IMR-90 (cell line): ENCODE measurements at regions not wholly inside any gene's neighbourhood (a gene's known extent, or its start where the extent isn't known, plus 50 kb on each side); places are given as distances from the start of the nearest gene placed in this dataset.

ENCODE experiments used
- ATAC-seq: fragments of 200-7000 bp; cut with Tn5 transposase; 2 replicates; pipeline ENCODE4 v1.9.1; 2020; ENCODE audit warnings: low read depth, mild to moderate bottlenecking, moderate library complexity
- BruUV-seq: library from RNA; stranded (reverse); fragments of 400-500 nt; replicated peaks from 2 replicates; lab custom pipeline; 2021; lab: Mats Ljungman, UMichigan
- CTCF ChIA-PET: fragments of 300-600 bp; formaldehyde crosslinking; extraction: SDS; loops from one replicate; lab custom pipeline; 2021; ENCODE audit warnings: antibody characterized with exemption; lab: Yijun Ruan, JAX
- POLR2A ChIA-PET: fragments of 300-600 bp; sonication (Branson Sonifier 250); formaldehyde crosslinking; loops from one replicate; lab custom pipeline; 2022; ENCODE audit warnings: antibody characterized with exemption; ENCODE audit not compliant: unreplicated experiment; lab: Charles Lee
- DNase-seq: peaks from one replicate; pipeline ENCODE4 v3.0.0; 2013
- H2AFZ ChIP-seq: replicated peaks from 2 replicates; pipeline ENCODE3; 2013; ENCODE audit warnings: low read length, mild to moderate bottlenecking; ENCODE audit not compliant: poor library complexity
- H2AK5ac ChIP-seq: 2 replicates; pipeline ENCODE4 v1.6.1; 2013; ENCODE audit warnings: low read depth, low read length, inconsistent platforms
- H2AK9ac ChIP-seq: replicated peaks from 2 replicates; pipeline ENCODE3; 2013; ENCODE audit warnings: mild to moderate bottlenecking, low read depth, low read length, moderate library complexity; ENCODE audit not compliant: poor library complexity
- H2BK120ac ChIP-seq: 2 replicates; pipeline ENCODE4 v1.6.1; 2013; ENCODE audit warnings: low read depth, low read length, inconsistent platforms
- H2BK15ac ChIP-seq: 3 replicates; pipeline ENCODE4 v1.6.1; 2013; ENCODE audit warnings: low read depth, low read length, inconsistent platforms
- H2BK20ac ChIP-seq: 2 replicates; pipeline ENCODE4 v1.6.1; 2013; ENCODE audit warnings: low read depth, mild to moderate bottlenecking, inconsistent platforms, low read length, moderate library complexity
- H2BK5ac ChIP-seq: 2 replicates; pipeline ENCODE4 v1.6.1; 2013; ENCODE audit warnings: mild to moderate bottlenecking, low read depth, low read length, inconsistent platforms; ENCODE audit not compliant: poor library complexity, severe bottlenecking
- H3K14ac ChIP-seq: replicated peaks from 2 replicates; pipeline ENCODE4 v1.6.1; 2013; ENCODE audit warnings: low read depth, low read length, inconsistent platforms
- H3K18ac ChIP-seq: 2 replicates; pipeline ENCODE4 v1.6.1; 2013; ENCODE audit warnings: low read depth, low read length, control low read depth
- H3K23ac ChIP-seq: 2 replicates; pipeline ENCODE4 v1.6.1; 2013; ENCODE audit warnings: low read depth, low read length, inconsistent platforms
- H3K27ac ChIP-seq: 2 replicates; pipeline ENCODE4 v1.5.1; 2013; ENCODE audit warnings: mild to moderate bottlenecking, control low read depth, low read length; ENCODE audit not compliant: insufficient read depth
- H3K27me3 ChIP-seq: 2 replicates; pipeline ENCODE4 v1.6.1; 2013; ENCODE audit warnings: low read length; ENCODE audit not compliant: control insufficient read depth, insufficient read depth
- H3K36me3 ChIP-seq: 2 replicates; pipeline ENCODE4 v1.6.1; 2013; ENCODE audit warnings: low read length, mixed read lengths; ENCODE audit not compliant: control insufficient read depth, insufficient read depth
- H3K4ac ChIP-seq: 2 replicates; pipeline ENCODE4 v1.6.1; 2013; ENCODE audit warnings: low read depth, low read length, inconsistent platforms
- H3K4me1 ChIP-seq: 2 replicates; pipeline ENCODE4 v1.6.1; 2013; ENCODE audit warnings: low read length, mixed read lengths; ENCODE audit not compliant: control insufficient read depth, insufficient read depth
- H3K4me2 ChIP-seq: 2 replicates; pipeline ENCODE4 v1.6.1; 2013; ENCODE audit warnings: low read depth, mild to moderate bottlenecking, control low read depth, low read length, moderate library complexity
- H3K4me3 ChIP-seq: 2 replicates; pipeline ENCODE4 v1.5.1; 2013; ENCODE audit warnings: low read depth, mild to moderate bottlenecking, control low read depth, low read length, moderate library complexity; ENCODE audit not compliant: insufficient read depth
- H3K56ac ChIP-seq: 2 replicates; pipeline ENCODE4 v1.6.1; 2013; ENCODE audit warnings: low read length, inconsistent platforms; ENCODE audit not compliant: insufficient read depth; ENCODE audit errors: extremely low read depth
- H3K79me1 ChIP-seq, 2 experiments: 2 replicates each; pipeline ENCODE4 v1.6.1; 2013; ENCODE audit warnings: low read length in 2 of 2, inconsistent platforms in 1 of 2, low read depth in 1 of 2
- H3K9ac ChIP-seq: 2 replicates; pipeline ENCODE4 v1.6.1; 2013; ENCODE audit warnings: low read depth, low read length, control low read depth
- H3K9me1 ChIP-seq: 2 replicates; pipeline ENCODE4 v1.6.1; 2013; ENCODE audit warnings: low read length, inconsistent platforms; ENCODE audit not compliant: insufficient read depth
- H3K9me3 ChIP-seq: 2 replicates; pipeline ENCODE4 v1.6.1; 2013; ENCODE audit warnings: low read length; ENCODE audit not compliant: control insufficient read depth, insufficient read depth
- H4K20me1 ChIP-seq: 2 replicates; pipeline ENCODE4 v1.6.1; 2013; ENCODE audit warnings: low read length, inconsistent platforms; ENCODE audit not compliant: insufficient read depth
- H4K5ac ChIP-seq: 2 replicates; pipeline ENCODE4 v1.6.1; 2013; ENCODE audit warnings: mild to moderate bottlenecking, low read depth, low read length, control low read depth
- H4K8ac ChIP-seq, 2 experiments: 2 replicates each; pipeline ENCODE4 v1.6.1; 2013; ENCODE audit warnings: low read depth in 2 of 2, low read length in 2 of 2, control low read depth in 1 of 2, inconsistent platforms in 1 of 2
- H4K91ac ChIP-seq: 2 replicates; pipeline ENCODE4 v1.6.1; 2013; ENCODE audit warnings: low read depth, low read length, inconsistent platforms; ENCODE audit not compliant: insufficient read depth
- FOS ChIP-seq: fragments of 150-350 bp; IDR thresholded peaks from 2 replicates; pipeline ENCODE4 v1.6.1; 2016; ENCODE audit warnings: low read depth, low read length
- MAFK ChIP-seq: IDR thresholded peaks from 2 replicates; pipeline ENCODE4 v1.6.1; 2012; ENCODE audit warnings: low read depth, low read length, improper control_type of control experiment
- NFE2L2 ChIP-seq: fragments of 150-350 bp; IDR thresholded peaks from 2 replicates; pipeline ENCODE4 v1.6.1; 2016; ENCODE audit warnings: low read depth, mild to moderate bottlenecking, low read length
- POLR2A ChIP-seq: IDR thresholded peaks from 2 replicates; pipeline ENCODE4 v1.6.1; 2012; ENCODE audit warnings: mild to moderate bottlenecking, low read depth, low read length
- dilution Hi-C: fragments of 300-500 bp; cut with HindIII; formaldehyde crosslinking; loops from one replicate; pipeline ENCODE4 v1.14.3; 2018; ENCODE audit warnings: low sequenced_read_pairs; ENCODE audit not compliant: unreplicated experiment
- in situ Hi-C: fragments of 300-500 bp; cut with MboI; formaldehyde crosslinking; loops from 3 replicates; pipeline ENCODE4 v1.14.3; 2019; ENCODE audit warnings: low sequenced_read_pairs, inconsistent platforms, mixed read lengths
- intact Hi-C: fragments of 100-400 bp; cut with micrococcal nuclease; formaldehyde crosslinking; loops from 2 replicates; pipeline ENCODE4 v1.10.0; 2022
- TF ChIP-seq, protein P1 (sequence below): conservative IDR thresholded peaks from 2 replicates; pipeline ENCODE4 v1.5.1; 2012; ENCODE audit warnings: mild to moderate bottlenecking, low read depth, low read length, improper control_type of control experiment

DNA sequence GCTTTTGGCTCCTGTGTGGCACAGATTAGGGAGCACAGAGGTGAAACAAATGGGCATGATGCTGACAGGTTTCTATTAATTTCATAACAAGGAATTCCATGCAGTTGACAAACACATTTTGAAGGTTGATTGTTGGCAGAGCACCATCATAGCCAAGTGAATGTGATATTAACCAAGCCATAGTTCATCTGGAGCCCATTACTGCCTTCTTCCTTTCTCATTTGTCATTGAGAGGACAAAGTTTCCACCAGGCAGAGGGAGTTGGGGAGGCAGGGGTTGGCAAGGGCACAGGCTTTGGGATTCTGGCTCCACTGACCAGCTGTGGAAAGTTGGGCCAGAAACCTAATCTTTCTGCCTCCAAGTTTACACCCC, 325.2 kb downstream of the MFSD1 start:
- no peak overlapping the region for H2BK20ac ChIP-seq
- H2BK120ac ChIP-seq, result no peak overlapping the region
- no TSS peak for BruUV-seq
- H4K8ac ChIP-seq, result no peak overlapping the region
- H3K4ac ChIP-seq, result no peak overlapping the region
- no peak overlapping the region for H4K91ac ChIP-seq
- H3K9me3 ChIP-seq, result no peaks in the 10 kb centered on the region
- no peak overlapping the region for H3K27ac ChIP-seq
- in situ Hi-C loops, result no loop called here
- H2AK5ac ChIP-seq, result no peak overlapping the region
- H3K14ac ChIP-seq, result no peak overlapping the region
- dilution Hi-C loops, result no loop called here
- intact Hi-C loops, result no loop called here
- POLR2A ChIA-PET, result no interaction called here
- H3K9me1 ChIP-seq, result no peaks in the 10 kb centered on the region
- H2AK9ac ChIP-seq, result no peak overlapping the region
- H3K4me2 ChIP-seq, result no peak overlapping the region
- H3K79me1 ChIP-seq, result no peaks in the 10 kb centered on the region
- no peaks in the 10 kb centered on the region for H3K36me3 ChIP-seq
- TF ChIP-seq FOS (no peak), NFE2L2 (no peak), MAFK (no peak), POLR2A (no peak)
- TF ChIP-seq, protein P1, sequence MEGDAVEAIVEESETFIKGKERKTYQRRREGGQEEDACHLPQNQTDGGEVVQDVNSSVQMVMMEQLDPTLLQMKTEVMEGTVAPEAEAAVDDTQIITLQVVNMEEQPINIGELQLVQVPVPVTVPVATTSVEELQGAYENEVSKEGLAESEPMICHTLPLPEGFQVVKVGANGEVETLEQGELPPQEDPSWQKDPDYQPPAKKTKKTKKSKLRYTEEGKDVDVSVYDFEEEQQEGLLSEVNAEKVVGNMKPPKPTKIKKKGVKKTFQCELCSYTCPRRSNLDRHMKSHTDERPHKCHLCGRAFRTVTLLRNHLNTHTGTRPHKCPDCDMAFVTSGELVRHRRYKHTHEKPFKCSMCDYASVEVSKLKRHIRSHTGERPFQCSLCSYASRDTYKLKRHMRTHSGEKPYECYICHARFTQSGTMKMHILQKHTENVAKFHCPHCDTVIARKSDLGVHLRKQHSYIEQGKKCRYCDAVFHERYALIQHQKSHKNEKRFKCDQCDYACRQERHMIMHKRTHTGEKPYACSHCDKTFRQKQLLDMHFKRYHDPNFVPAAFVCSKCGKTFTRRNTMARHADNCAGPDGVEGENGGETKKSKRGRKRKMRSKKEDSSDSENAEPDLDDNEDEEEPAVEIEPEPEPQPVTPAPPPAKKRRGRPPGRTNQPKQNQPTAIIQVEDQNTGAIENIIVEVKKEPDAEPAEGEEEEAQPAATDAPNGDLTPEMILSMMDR, result no peak
- CTCF ChIA-PET, result interaction anchor here (1.1 kb wide), 1 partner anchor 195 kb away, joined by 3 read pairs; no protein-coding TSS in a partner anchor
- no peak overlapping the region for H2BK5ac ChIP-seq
- H3K4me1 ChIP-seq, result no peaks in the 10 kb centered on the region
- no peak overlapping the region for H3K9ac ChIP-seq
- no peak overlapping the region for H3K4me3 ChIP-seq
- no peaks in the 10 kb centered on the region for H4K20me1 ChIP-seq
- no peak for DNase-seq
- H3K18ac ChIP-seq, result no peak overlapping the region
- ATAC-seq, result no peak
- no peak overlapping the region for H3K56ac ChIP-seq
- no peak overlapping the region for H3K23ac ChIP-seq
- no peak overlapping the region for H4K5ac ChIP-seq
- no peaks in the 10 kb centered on the region; the same call in 1 of the 2 replicates for H3K27me3 ChIP-seq
- H2BK15ac ChIP-seq, result no peak overlapping the region
- no peak overlapping the region for H2AFZ ChIP-seq
